Stimulated activated naive B cell treated with anti-CD40 and anti-IgM and Interleukin-4, amounts not matched to agents 10 μg/mL and 1 μg/mL and 100 μg/mL, for 72 hours (primary cell): ENCODE measurements at regions not wholly inside any gene's neighbourhood (a gene's known extent, or its start where the extent isn't known, plus 50 kb on each side); places are given as distances from the start of the nearest gene placed in this dataset.

ENCODE experiments used
- ATAC-seq, 2 donors: fragments of 150-1000 bp; cut with Tn5 transposase; replicated peaks; 2 replicates each; pipeline ENCODE4 v1.10.0; 2021; ENCODE audit warnings: moderate library complexity in 1 of 2
- DNase-seq: peaks from one replicate; pipeline ENCODE4 v3.0.0; 2021
- H3K27ac Mint-ChIP-seq: one replicate; pipeline ENCODE4 v1.8.0; 2022; ENCODE audit warnings: mild to moderate bottlenecking, mixed read lengths
- H3K27me3 Mint-ChIP-seq, 2 donors: one replicate each; pipeline ENCODE4 v1.8.0; 2022; ENCODE audit warnings: mixed read lengths in 2 of 2
- H3K36me3 Mint-ChIP-seq, 2 donors: one replicate each; pipeline ENCODE4 v1.8.0; 2022; ENCODE audit warnings: mixed read lengths in 2 of 2, mild to moderate bottlenecking in 1 of 2
- H3K4me1 Mint-ChIP-seq, 2 donors: one replicate each; pipeline ENCODE4 v1.8.0; 2022; ENCODE audit warnings: mixed read lengths in 2 of 2, mild to moderate bottlenecking in 1 of 2
- H3K4me3 Mint-ChIP-seq, 2 donors: one replicate each; pipeline ENCODE4 v1.8.0; 2022; ENCODE audit warnings: mild to moderate bottlenecking in 2 of 2, mixed read lengths in 2 of 2, moderate library complexity in 1 of 2
- H3K9me3 Mint-ChIP-seq, 2 donors: one replicate each; pipeline ENCODE4 v1.8.0; 2022; ENCODE audit warnings: mixed read lengths in 2 of 2, mild to moderate bottlenecking in 1 of 2

DNA sequence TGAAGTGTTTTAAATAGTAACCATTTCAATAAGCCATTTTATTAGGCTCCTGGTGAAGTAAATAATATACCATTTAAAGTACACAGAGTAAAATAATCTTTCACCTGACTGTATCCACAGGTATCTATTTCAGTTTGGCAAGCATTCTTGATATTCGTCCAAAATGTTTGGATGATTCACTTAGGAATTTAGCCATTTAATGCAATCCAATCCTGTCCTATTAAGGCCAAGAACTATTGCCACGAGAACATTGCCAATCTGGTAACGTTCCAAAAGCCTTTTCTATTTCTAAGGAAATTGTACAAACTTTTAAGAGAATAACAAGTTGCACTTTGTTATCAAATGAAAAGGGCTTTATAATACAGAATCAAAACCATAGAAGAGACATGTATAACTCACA lies 209.8 kb upstream of the THRB start:
- H3K4me1 Mint-ChIP-seq, result no peaks in the 10 kb centered on the region
- H3K27ac Mint-ChIP-seq, result no peak overlapping the region
- no peaks in the 10 kb centered on the region for H3K9me3 Mint-ChIP-seq
- DNase-seq, result no peak
- H3K36me3 Mint-ChIP-seq, result no peaks in the 10 kb centered on the region
- ATAC-seq, result no peak
- H3K27me3 Mint-ChIP-seq, result peaks cover 4 to 18% of the 10 kb centered on the region in 2 donors
- H3K4me3 Mint-ChIP-seq, result no peak overlapping the region

DNA sequence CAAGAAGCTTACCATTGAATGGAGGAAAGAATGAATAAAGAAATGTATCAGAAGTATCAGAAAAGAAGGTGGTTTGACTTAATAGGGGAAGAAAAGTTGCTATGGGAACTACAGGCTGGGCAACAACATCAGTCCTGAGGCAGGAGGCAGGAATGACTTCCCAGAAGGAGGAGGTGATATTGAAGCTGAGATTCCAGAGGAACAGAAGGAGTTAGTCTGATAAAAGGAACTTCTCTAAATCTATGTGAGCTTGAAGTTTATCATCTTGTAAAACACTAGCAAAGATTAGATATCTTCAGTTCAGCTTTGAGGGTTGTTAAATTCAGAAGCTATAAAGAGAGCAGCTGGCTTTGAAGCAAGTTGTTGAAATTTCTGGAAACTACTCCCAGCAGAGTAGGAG lies 213.3 kb upstream of the THRB start:
- DNase-seq (no peak), ATAC-seq (no peak)
- Mint-ChIP-seq H3K27ac (no peak overlapping the region), H3K36me3 (no peaks in the 10 kb centered on the region), H3K4me3 (no peak overlapping the region), H3K27me3 (peaks cover 4 to 18% of the 10 kb centered on the region in 2 donors), H3K4me1 (no peaks in the 10 kb centered on the region), H3K9me3 (no peaks in the 10 kb centered on the region)

DNA sequence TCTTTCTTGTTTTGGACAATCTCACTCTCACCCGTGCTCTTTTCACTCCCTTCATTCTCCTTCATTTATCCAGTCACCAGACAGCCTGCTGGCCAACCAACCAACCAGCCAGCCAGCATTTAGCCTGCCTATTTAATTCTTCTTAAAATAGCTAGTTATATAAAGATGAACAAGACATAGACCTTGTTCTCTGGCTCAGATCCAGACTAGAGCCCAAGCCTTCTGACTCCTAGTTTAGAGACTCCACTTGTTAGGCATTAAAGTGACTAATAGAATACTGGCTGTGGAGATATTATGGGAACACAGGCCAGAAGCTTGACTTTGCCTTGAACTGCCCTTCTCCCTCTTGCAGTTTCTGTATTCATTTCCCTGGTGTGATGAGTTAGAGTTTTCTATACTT lies 215.3 kb upstream of the THRB start:
- no peak for DNase-seq

DNA sequence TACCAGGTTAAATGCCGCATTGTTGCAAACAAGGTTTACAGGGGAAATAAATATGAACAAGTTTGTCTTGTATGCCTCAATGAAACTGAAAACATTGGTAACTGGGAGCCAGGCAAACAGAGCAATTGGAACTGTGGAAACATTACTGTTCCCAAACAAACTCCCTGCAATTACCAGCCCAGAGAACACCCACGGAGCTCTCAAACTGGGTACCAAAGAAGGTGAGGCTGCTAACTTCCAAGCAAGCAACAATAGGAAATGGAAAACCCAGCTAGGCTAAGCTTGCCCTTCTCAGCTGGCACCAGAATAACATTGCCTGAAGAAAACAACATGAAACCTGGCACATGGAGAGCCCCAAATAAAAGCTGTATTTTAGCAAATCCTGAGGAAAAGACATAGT lies 218.9 kb upstream of the THRB start:
- Mint-ChIP-seq H3K27ac (no peak overlapping the region), H3K9me3 (peaks cover 0 to 1% of the 10 kb centered on the region in 2 donors), H3K4me3 (no peak overlapping the region), H3K27me3 (peaks cover 0 to 10% of the 10 kb centered on the region in 2 donors), H3K36me3 (no peaks in the 10 kb centered on the region), H3K4me1 (no peaks in the 10 kb centered on the region)
- DNase-seq (no peak), ATAC-seq (no peak)

More for the DNA sequence above, 215.3 kb upstream of the THRB start:
- no peak for ATAC-seq
- Mint-ChIP-seq H3K36me3 (no peaks in the 10 kb centered on the region), H3K9me3 (no peaks in the 10 kb centered on the region), H3K27ac (no peak overlapping the region), H3K27me3 (peaks cover 0 to 12% of the 10 kb centered on the region in 2 donors), H3K4me3 (no peak overlapping the region), H3K4me1 (no peaks in the 10 kb centered on the region)

DNA sequence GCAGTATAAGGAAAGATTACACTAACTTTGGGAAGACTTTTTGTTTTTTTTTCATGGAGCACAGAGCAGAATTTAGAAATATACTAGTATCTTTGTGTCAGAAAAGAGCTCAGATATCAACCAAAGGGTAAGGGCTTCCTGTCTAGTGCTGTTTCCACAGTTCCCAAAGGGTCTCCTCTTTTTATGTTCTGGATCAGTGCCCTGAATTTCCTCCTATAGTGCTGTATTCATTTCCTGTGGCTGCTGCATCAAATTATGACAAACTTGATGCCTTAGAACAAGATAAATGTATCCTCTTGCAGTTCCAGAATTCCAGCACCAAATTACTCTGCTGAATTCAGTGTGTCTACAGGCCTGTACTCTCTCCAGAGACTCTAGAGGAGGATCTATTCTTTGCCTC lies 219.8 kb upstream of the THRB start:
- Mint-ChIP-seq H3K4me3 (no peak overlapping the region), H3K27ac (no peak overlapping the region), H3K4me1 (no peaks in the 10 kb centered on the region), H3K27me3 (peaks cover 0 to 10% of the 10 kb centered on the region in 2 donors), H3K36me3 (no peaks in the 10 kb centered on the region), H3K9me3 (peaks cover 0 to 1% of the 10 kb centered on the region in 2 donors)
- DNase-seq, result no peak
- no peak for ATAC-seq

DNA sequence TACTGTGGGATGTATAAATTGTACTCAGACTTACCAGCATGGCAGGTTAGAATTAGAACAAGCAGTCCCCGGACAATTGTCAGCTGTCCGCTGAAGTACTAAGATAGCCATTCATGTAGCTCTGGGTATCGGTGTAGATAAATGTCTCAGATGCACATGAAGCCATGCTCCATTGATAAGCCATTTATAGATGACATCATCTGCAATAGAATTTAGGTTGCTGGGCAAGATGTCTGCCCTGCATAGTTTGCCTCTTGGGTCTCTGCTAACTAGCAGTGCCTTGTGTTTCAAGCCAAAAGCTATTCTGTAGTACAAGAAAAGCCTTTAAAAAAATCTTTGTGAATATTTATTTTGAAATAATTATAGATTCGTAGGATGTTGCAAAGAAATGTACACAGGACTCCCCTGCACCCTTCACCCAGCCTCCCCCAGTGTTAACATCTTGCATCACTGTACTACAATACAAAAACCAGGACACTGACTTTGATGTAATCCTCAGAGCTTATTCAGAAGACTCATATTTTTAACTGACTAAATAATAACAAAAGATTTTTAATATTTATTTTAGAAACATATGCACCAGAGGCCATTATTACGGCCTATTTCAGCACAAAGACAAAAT lies 220.6 kb upstream of the THRB start:
- no peak for ATAC-seq
- no peaks in the 10 kb centered on the region for H3K36me3 Mint-ChIP-seq
- H3K9me3 Mint-ChIP-seq, result peaks cover 0 to 1% of the 10 kb centered on the region in 2 donors
- H3K4me1 Mint-ChIP-seq, result no peaks in the 10 kb centered on the region
- H3K27ac Mint-ChIP-seq, result no peak overlapping the region
- no peak overlapping the region for H3K4me3 Mint-ChIP-seq
- H3K27me3 Mint-ChIP-seq, result peaks cover 0 to 10% of the 10 kb centered on the region in 2 donors
- no peak for DNase-seq

DNA sequence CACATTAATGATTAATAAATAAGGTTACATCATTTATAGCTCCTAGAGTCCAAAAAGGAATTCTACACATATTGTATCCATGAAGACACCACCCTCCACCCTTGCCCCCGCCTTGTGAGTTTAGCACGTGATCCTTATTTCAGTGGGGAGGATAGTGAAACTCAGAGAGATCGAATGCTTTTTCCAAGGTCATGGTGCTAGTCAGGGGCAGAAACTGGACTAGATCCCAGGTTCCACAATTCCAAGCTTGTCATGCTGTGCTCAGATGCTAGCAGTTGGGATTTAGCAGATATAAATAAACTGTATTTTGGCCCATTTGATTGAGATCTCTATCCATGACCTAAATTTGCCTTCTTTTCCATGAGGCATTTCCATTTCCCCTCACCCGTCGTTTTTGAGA lies 227.4 kb upstream of the THRB start:
- ATAC-seq, result no peak
- Mint-ChIP-seq H3K27me3 (peaks cover 0 to 7% of the 10 kb centered on the region in 2 donors), H3K36me3 (no peaks in the 10 kb centered on the region), H3K4me1 (no peaks in the 10 kb centered on the region), H3K4me3 (no peak overlapping the region), H3K9me3 (no peaks in the 10 kb centered on the region), H3K27ac (no peak overlapping the region)
- no peak for DNase-seq

DNA sequence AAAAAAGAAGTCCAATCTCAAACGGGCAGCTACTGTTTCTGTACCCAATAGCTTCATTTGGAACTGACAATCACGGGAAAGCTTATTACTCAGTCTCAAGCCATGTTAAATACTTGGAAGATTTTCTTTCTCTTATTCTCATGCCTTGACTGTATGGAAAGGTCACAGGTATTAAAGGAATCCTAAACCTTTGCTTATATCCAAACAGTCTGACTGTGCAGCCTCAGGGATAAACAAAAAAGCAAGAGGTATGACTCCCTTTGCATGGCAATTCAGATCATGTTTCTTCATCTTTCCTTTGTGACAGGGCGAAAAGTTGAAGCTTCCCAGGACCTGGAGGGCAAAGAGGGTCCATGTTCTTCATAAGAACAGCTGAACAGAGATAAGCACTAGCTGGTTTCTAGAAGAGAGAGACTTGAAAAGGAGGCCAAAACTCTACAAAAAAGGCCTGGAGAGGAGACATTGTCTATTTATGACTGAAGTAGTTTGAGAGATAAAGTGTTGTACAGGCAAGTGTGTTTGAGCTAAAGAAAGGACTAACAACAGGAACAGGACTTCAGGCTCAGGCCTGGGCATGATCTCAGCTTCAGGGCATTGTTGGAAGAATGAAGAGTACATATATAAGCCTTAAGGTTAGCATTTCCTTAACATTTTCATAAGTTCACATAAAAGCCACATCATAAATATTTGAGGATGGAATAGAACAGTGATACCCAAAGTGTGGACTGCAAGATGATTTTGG lies 231.0 kb upstream of the THRB start:
- DNase-seq (no peak), ATAC-seq (no peak)
- Mint-ChIP-seq H3K4me3 (no peak overlapping the region), H3K27ac (no peak overlapping the region), H3K27me3 (peaks cover 0 to 6% of the 10 kb centered on the region in 2 donors), H3K9me3 (peaks cover 0 to 2% of the 10 kb centered on the region in 2 donors), H3K36me3 (no peaks in the 10 kb centered on the region), H3K4me1 (no peaks in the 10 kb centered on the region)

DNA sequence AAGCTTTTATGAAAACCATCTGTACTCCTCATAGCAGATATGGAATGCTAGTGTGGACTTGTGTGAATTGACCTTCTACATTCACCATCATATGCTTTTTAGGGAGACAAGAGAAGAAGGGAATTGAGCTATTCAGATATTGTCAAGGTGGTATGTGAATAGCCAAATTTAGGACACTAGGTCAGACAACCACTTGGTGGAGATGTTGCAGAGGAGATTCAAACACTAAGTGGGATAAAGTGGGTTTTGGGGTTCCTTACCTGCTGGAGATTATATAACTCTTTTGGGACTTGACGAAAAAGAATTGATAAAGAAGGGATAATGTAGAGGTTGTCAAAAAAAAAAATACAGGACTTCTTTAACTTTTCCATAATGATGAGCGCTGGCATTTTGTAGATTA lies 231.8 kb upstream of the THRB start:
- H3K9me3 Mint-ChIP-seq, result peaks cover 0 to 4% of the 10 kb centered on the region in 2 donors
- H3K4me3 Mint-ChIP-seq, result no peak overlapping the region
- no peaks in the 10 kb centered on the region for H3K36me3 Mint-ChIP-seq
- no peak overlapping the region for H3K27ac Mint-ChIP-seq
- ATAC-seq (no peak), DNase-seq (no peak)
- no peaks in the 10 kb centered on the region for H3K4me1 Mint-ChIP-seq
- peaks cover 0 to 6% of the 10 kb centered on the region in 2 donors for H3K27me3 Mint-ChIP-seq

DNA sequence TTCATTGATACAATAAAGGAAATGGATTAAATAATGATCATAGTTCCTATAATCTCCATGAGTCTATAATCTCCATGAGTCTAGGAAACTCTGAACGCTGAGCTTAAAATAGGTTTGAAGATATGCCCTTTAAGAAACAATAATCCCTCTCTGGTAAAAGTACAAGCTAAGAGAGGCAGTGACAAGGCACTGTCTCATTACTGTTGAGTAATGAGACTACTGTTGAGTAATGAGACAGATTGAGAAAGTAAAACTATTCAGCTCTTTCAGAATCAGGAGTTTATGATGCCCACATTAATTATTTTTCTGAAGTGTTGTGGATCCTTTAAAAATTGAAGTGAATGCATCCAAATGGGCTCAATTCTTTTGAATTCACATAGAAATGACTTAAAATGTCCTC lies 235.5 kb upstream of the THRB start:
- no peak overlapping the region for H3K4me3 Mint-ChIP-seq
- H3K36me3 Mint-ChIP-seq, result no peaks in the 10 kb centered on the region
- ATAC-seq (no peak), DNase-seq (no peak)
- peaks cover 3 to 7% of the 10 kb centered on the region in 2 donors for H3K9me3 Mint-ChIP-seq
- H3K27ac Mint-ChIP-seq, result no peak overlapping the region
- no peaks in the 10 kb centered on the region for H3K4me1 Mint-ChIP-seq
- H3K27me3 Mint-ChIP-seq, result peaks cover 0 to 6% of the 10 kb centered on the region in 2 donors

DNA sequence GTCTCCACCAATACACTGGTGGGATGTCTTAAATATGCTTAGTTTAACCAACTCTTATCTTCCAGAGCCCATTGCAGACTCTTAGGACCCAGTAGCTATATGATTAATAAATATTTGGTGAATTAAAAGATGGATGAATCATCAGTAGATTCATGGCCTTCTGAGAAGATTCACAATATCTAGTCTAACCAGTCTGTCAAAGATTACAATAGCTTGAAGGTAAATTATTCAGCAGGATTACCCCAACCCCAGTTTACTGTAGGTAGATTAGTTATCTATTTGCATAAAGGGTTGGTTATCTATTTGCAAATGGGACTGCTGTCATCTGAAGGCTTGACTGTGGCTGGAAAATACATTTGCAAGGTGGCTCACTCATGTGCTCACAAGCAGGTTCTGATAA lies 239.4 kb upstream of the THRB start:
- Mint-ChIP-seq H3K9me3 (peaks cover 4 to 7% of the 10 kb centered on the region in 2 donors), H3K4me3 (no peak overlapping the region)

DNA sequence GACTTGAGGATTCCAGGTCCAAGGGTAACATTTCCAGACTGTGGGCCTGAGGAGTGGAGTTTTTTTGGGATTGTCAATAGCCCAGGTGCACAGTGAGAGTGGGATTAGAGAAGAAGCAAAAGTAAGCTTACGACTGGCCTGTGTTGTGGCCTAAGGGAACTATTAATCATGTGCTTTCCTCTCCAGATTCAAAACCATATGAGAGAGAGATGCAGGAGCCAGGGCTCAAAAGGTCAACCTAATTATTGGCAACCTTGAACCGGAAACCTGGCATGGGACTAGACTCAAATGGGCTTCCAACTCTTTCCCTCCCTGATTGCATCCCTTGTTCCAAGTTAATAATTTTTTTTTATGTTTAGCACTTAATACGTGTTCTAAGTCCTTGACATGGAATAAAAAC lies 242.1 kb upstream of the THRB start:
- Mint-ChIP-seq H3K9me3 (peaks cover 3 to 4% of the 10 kb centered on the region in 2 donors), H3K27me3 (no peaks in the 10 kb centered on the region), H3K4me1 (no peaks in the 10 kb centered on the region), H3K36me3 (no peaks in the 10 kb centered on the region), H3K4me3 (no peak overlapping the region), H3K27ac (no peak overlapping the region)
- DNase-seq (no peak), ATAC-seq (no peak)

More for the DNA sequence above, 239.4 kb upstream of the THRB start:
- Mint-ChIP-seq H3K27me3 (no peaks in the 10 kb centered on the region), H3K36me3 (no peaks in the 10 kb centered on the region), H3K4me1 (no peaks in the 10 kb centered on the region), H3K27ac (no peak overlapping the region)
- ATAC-seq (no peak), DNase-seq (no peak)

DNA sequence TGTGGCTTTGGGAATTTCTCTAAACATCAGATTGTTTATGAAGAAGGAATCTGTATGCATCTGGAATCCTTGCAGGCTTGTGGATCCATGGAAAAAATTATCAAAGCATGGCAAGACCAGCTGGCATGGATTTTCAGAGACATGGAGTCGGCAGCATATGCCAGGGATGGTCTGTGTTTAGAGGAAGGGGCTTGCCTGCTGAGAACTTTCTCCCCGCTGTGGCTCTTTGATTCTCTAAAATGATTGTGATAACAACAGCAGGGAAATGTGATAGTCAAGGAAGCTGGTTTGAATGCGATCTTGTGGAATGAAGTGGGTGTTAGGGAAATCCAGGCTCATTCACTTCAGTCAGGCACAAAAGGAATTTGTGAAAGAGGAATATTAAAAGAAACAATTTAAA lies 245.7 kb upstream of the THRB start:
- ATAC-seq, result no peak
- H3K27me3 Mint-ChIP-seq, result no peaks in the 10 kb centered on the region
- H3K27ac Mint-ChIP-seq, result no peak overlapping the region
- DNase-seq, result no peak
- H3K4me3 Mint-ChIP-seq, result no peak overlapping the region
- no peaks in the 10 kb centered on the region for H3K36me3 Mint-ChIP-seq
- no peaks in the 10 kb centered on the region for H3K4me1 Mint-ChIP-seq
- no peaks in the 10 kb centered on the region for H3K9me3 Mint-ChIP-seq

DNA sequence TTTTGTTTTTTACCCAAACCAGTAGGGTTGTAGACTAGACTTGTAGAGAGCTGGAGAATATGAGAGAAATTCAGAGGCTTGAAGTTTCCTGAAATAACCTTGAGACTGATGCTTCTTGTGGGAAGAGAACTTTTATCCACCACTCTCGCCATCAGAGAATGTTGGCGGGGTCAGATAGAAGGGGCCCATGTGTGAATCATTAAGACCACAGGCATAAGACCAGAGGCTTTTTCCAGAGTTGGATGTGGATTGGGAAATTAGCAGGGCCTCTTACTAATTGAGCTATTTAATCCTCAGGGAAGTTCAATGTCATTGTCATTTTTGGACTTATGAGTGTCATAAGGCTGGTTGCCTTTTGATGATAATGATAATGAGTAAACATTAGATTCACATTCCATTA lies 246.9 kb upstream of the THRB start:
- DNase-seq, result no peak
- ATAC-seq, result no peak
- no peaks in the 10 kb centered on the region for H3K4me1 Mint-ChIP-seq
- no peak overlapping the region for H3K27ac Mint-ChIP-seq
- H3K27me3 Mint-ChIP-seq, result no peaks in the 10 kb centered on the region
- H3K36me3 Mint-ChIP-seq, result no peaks in the 10 kb centered on the region
- H3K9me3 Mint-ChIP-seq, result no peaks in the 10 kb centered on the region
- H3K4me3 Mint-ChIP-seq, result no peak overlapping the region

DNA sequence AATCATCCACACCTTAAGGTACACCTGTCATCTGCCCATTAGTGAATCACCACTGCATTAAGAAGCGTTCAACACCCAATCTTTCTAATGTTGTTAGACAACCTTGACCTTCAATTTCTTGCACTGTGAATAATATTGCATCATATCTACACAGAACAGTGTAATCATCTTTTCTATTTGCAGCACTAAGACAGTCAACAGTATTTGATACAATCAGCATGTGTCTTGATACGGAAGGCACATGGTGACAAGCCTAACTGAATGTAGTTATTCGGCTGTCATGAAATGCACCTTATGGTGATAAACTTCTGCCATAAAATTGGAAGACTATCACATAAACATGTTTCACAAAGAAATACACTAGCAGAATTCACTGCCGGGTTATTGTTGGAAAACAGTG lies 253.9 kb upstream of the THRB start:
- DNase-seq, result no peak
- no peaks in the 10 kb centered on the region for H3K27me3 Mint-ChIP-seq
- H3K9me3 Mint-ChIP-seq, result no peaks in the 10 kb centered on the region
- no peaks in the 10 kb centered on the region for H3K4me1 Mint-ChIP-seq
- no peak overlapping the region for H3K4me3 Mint-ChIP-seq
- no peaks in the 10 kb centered on the region for H3K36me3 Mint-ChIP-seq
- no peak for ATAC-seq
- no peak overlapping the region for H3K27ac Mint-ChIP-seq
